CD4-positive, alpha-beta T cell treated with Interleukin-6 at 100 ng/mL for 8 hours (primary cell): ENCODE measurements at regions not wholly inside any gene's neighbourhood (a gene's known extent, or its start where the extent isn't known, plus 50 kb on each side); places are given as distances from the start of the nearest gene placed in this dataset.
"Not testable (repeated sequence)": the region's sequence is repeated elsewhere in the genome, so short reads cannot be mapped to it uniquely, and the experiment has no call there.

ENCODE experiments used
- DNase-seq: peaks from one replicate; pipeline ENCODE4 v3.0.0-alpha.2; 2020; ENCODE audit warnings: mixed read lengths, low spot score

- DNase-seq: no peak
These were observed 140.4 kb upstream of the MTPN start for GRCh38 chr7:136117539-136117938.

- no peak for DNase-seq
These were observed 139.0 kb upstream of the MTPN start for GRCh38 chr7:136116186-136116585.

GRCh38 chr7:136114966-136115762 lies 138.0 kb upstream of the MTPN start:
- peak; percentile 27 for DNase-seq

DNA sequence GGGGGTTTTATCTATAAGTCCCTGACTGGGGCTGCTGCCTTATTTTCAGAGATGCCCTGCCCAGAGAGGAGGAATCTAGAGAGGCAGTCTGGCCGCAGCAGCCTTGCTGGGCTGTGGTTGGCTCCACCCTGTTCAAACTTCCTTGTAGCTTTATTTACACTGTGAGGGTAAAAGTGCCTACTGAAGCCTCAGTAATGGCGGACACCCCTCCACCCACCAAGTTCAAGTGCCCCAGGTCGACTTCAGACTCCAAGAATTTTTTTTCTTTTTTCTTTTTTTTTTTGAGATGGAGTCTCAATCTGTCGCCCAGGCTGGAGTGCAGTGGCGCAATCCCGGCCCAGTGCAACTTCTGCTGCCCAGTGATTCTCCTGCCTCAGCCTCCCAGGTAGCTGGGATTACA lies 137.3 kb upstream of the MTPN start:
- DNase-seq: not testable (repeated sequence)

- not testable (repeated sequence) for DNase-seq
These were observed 131.9 kb upstream of the MTPN start for GRCh38 chr7:136109037-136109436.

DNA sequence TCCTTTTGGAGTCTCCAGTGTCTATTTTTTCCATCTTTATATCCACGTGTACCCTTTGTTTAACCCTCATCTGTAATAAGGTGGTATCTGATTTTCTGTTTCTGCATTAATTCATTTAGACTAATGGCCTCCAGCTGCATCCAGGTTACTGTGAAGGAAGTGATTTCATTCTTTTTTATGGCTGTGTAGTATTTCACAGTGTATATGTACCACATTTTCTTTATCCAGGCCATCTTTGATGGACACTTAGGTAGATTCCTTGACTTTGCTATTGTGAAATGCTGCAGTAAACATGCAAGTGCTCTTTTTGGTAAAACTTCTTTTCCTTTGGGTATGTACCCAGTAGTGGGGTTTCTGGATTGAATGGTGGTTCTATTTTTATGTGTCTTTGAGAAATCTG lies 128.0 kb upstream of the MTPN start:
- no peak for DNase-seq

DNA sequence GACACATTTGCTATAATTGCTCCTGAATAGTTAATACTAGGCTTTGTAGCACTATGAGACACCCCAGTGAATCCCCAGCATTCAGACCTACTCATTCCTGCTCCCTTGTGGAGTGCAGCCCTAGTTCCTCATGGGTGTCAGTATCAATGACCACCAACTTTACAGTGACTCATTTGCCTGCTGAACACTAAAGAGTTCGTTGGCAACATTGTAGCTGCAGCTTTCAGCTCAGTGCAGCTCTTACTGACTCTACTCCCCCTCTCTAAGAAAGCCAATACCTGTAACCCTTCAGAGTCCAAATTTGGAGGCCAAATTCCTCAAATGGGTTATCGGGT lies 127.1 kb upstream of the MTPN start:
- no peak for DNase-seq

GRCh38 chr7:136103545-136104268 lies 126.5 kb upstream of the MTPN start:
- no peak for DNase-seq

- no peak for DNase-seq
These were observed 125.7 kb upstream of the MTPN start for GRCh38 chr7:136102881-136103280.

GRCh38 chr7:136092714-136093113 lies 115.6 kb upstream of the MTPN start:
- not testable (repeated sequence) for DNase-seq

DNA sequence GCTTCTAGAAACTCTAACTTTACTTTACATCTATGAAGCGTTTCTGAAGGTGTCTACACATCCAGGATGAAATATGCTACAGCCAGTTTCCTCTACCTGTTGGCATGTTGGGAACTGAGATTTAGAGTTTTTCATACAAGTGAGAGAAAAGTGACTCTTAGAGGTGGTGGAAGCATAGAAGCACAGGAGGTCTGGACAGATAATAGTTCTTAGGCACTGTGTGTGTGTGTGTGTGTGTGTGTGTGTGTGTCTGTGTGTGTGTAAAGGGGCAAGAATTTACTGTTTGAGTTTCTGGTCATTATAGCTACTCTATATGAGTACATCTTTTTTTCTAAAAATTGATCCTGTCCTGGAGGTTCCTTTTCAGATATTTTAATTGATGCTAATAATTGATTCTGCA lies 110.7 kb upstream of the MTPN start:
- no peak for DNase-seq

GRCh38 chr7:136086712-136087111 lies 109.6 kb upstream of the MTPN start:
- DNase-seq: peak; percentile 6

DNA sequence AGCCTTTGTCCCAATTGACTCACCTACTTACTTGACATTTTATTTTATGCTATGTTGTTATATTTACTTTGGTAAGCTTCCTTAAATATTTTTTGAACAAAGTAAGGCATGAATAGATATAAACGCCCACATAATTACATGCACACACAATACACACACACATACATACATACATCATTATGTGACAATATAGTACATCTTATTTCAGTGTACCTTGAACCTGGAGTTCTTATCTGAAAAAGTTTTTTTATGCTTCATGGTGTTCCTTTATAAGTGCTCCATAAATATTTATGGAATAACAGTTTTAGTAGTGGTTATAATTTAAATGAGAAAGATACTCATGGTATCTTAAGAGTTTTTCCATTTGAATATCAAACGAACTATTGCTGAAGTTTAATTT lies 102.8 kb upstream of the MTPN start:
- no peak for DNase-seq

DNA sequence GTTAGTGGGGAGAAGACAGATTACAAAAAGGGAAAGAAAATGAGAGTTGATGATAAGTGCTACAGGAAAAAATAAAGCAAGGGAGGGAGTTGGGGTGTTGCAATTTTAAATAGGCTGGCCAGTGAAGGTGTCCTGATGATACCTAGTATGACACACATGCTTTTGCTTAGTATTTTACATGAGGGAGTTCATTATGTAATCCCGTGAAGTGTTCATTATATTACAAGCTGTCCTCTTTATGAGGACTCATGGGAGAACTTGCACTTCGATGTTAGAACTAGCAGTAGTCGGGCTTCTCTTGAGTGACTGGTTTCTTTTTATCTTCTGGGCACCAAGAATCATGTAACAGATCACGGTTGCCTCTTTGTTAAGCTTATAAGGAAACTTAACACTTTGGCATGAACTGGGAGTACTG lies 102.3 kb upstream of the MTPN start:
- no peak for DNase-seq

GRCh38 chr7:136079066-136079465 lies 101.9 kb upstream of the MTPN start:
- DNase-seq: no peak

- no peak for DNase-seq
These were observed 101.5 kb upstream of the MTPN start for GRCh38 chr7:136078630-136079029.

DNA sequence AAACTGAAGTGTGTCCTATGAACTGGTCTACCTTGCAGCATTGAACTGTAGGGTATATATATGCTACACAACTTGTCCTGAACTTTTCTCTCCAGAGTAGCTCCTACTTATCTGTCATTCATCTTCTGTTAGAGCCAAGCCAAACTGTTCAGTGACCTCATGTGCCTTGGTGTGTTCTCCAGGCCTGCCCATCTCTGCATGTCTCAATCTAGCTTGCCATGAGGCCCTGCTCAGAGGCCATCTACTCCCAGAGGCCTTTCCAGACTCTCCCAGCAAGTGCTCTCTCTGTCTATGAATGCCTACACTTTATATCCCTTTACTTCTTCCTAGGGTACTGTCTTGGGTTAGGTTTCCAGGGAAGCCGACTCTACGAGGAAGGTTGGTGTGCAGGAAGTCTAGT lies 99.8 kb upstream of the MTPN start:
- no peak for DNase-seq

DNA sequence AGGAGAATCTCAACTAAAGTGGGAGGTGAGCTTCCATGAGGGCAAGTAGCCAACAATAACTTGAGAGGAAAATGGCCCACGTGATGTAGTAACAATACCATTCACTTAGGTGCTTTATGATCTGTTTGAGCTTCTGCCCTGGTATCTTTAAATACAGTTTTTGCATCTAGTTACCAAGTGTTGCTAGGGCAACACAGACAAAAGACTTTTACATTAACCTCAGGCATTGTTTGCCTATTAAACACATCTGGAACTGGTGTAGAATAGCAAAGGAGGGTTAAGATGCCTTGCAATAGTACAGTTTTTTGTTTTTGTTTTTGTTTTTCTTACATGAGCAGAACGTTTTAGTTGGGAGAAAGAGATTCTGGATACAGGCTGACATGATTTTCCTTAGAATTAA lies 97.7 kb upstream of the MTPN start:
- no peak for DNase-seq

DNA sequence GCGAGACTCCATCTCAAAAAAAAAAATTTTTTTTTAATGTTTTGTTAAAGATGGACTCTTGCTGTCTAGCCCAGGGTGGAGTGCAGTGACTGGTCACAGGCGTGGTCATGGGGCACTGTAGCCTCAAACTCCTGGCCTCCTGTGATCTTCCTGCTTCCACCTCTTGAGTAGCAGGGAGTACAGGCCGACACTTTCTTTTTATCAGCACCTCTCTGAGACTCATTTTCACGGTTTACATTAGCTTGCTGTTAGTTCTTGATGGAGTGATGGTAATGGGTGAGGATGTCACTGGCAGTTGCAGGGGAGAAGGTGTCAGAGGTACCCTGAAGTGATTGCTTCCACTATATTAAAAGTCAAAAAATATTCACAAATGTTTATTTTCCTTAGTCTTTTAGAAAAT lies 95.3 kb upstream of the MTPN start:
- no peak for DNase-seq

GRCh38 chr7:136070736-136071505 lies 93.8 kb upstream of the MTPN start:
- DNase-seq: no peak

DNA sequence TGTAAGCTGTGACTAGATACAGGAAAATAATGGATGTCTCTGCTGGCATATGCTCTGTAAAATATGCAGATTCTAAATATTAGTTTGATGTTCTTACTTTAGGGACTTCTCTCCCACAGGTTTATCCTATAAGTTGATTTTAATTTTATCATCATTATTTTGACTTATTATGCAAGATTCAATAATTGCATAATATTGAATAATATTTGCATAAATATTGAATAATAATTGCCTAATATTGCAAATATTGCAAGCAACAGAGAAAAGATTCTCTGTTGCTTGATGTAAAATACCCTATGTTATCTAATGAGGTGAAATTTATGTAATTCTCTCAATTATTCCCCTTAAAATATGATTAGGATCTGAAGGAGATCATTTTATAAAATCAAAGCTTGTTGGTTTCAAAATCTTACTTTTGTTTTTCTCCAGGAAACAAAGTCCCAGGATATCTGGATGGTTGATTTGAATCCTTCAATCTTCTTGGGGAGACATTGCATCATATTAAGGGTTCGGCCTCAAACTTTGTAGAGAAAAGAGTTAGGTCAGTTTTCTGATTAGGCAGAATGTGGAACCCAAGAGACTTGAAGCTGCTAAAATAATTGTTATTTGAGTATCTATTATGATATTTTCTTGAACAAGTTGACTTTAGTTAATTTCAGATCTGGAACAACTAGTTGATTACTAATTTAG lies 92.8 kb upstream of the MTPN start:
- no peak for DNase-seq

DNA sequence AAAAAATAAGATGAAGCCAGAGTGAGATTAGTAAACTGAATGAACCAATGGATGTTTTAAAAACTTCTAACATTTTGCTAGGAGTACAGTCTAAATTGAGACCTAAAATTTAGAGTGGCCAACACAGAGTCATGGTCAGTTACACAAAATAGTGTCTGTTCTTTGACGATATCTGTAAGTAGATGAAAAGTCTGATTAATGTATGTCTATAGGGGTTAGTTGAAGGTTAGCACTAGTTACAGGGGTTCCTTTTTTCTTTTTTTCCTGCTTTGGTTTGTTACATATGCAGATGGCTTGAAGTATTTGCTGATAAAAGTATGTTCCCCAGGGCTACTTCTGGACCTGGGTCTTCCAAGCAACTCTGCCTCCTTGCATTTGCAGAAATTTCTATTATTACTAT lies 90.1 kb upstream of the MTPN start:
- no peak for DNase-seq
